HFF-Myc (cell line): ENCODE measurements at regions not wholly inside any gene's neighbourhood (a gene's known extent, or its start where the extent isn't known, plus 50 kb on each side); places are given as distances from the start of the nearest gene placed in this dataset.
"Not testable (repeated sequence)": the region's sequence is repeated elsewhere in the genome, so short reads cannot be mapped to it uniquely, and the experiment has no call there.

Source experiments
- DNase-seq: peaks from one replicate; pipeline ENCODE4 v3.0.0-alpha.2; 2011; ENCODE audit warnings: low read depth; ENCODE audit errors: extremely low read depth
- H3K4me3 ChIP-seq: replicated peaks from 2 replicates; pipeline ENCODE4 v1.5.1; 2011; ENCODE audit warnings: low read depth, mild to moderate bottlenecking, control low read depth, low read length
- TF ChIP-seq, protein P1 (sequence below): IDR thresholded peaks from 2 replicates; pipeline ENCODE4 v1.5.1; 2012; ENCODE audit warnings: mild to moderate bottlenecking, low read depth, low read length, control low read depth; ENCODE audit errors: missing control alignments

DNA sequence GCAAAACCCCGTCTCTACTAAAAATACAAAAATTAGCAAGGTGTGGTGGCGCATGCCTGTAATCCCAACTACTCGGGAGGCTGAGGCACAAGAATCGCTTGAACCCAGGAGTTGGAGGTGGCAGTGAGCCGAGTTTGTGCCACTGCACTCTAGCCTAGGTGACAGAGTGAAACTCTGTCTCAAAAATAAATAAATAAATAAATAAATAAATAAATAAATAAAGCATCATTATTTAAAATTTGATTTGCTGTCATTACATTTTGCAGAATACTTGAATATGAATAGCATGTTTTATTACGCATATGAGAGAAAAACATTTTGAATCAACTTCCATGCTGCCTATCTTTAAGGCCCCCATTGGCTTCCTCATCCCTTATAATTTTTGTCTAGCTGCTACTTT lies 53.4 kb upstream of the MED14 start:
- DNase-seq, H3K4me3 ChIP-seq: not testable (repeated sequence)

DNA sequence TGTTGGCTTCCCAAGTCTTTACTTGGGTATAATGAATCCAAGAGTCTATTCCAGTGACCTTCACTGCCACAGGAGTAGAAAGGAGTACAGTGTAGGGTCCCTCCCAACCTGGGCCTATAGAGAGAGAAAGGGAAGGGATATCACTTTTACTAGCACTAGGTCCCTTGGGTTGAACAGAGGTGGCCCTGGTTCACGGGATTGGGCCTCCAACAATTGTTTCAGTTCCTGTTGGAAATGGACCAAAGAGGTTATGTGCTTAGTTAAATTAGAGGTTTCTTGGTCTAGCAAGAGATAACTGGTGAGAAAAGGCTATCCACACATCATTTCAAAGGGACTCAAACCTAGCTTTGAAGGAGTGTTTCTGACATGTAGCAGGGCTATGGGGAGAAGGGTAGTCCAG lies 57.1 kb upstream of the MED14 start:
- H3K4me3 ChIP-seq = no peak overlapping the region
- TF ChIP-seq, protein P1, sequence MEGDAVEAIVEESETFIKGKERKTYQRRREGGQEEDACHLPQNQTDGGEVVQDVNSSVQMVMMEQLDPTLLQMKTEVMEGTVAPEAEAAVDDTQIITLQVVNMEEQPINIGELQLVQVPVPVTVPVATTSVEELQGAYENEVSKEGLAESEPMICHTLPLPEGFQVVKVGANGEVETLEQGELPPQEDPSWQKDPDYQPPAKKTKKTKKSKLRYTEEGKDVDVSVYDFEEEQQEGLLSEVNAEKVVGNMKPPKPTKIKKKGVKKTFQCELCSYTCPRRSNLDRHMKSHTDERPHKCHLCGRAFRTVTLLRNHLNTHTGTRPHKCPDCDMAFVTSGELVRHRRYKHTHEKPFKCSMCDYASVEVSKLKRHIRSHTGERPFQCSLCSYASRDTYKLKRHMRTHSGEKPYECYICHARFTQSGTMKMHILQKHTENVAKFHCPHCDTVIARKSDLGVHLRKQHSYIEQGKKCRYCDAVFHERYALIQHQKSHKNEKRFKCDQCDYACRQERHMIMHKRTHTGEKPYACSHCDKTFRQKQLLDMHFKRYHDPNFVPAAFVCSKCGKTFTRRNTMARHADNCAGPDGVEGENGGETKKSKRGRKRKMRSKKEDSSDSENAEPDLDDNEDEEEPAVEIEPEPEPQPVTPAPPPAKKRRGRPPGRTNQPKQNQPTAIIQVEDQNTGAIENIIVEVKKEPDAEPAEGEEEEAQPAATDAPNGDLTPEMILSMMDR = no peak
- no peak for DNase-seq

DNA sequence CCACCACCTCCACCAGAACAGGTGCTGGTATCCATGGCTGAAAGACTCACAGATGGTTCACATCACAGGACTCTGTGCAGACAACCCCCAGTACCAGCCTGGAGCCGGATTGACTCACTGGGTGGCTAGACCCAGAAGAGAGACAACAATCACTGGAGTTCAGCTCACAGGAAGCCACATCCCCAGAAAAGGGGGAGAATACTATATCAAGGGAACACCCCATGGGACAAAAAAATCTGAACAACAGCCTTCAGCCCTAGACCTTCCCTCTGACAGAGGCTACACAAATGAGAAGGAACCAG lies 59.4 kb upstream of the MED14 start:
- DNase-seq = not testable (repeated sequence)

DNA sequence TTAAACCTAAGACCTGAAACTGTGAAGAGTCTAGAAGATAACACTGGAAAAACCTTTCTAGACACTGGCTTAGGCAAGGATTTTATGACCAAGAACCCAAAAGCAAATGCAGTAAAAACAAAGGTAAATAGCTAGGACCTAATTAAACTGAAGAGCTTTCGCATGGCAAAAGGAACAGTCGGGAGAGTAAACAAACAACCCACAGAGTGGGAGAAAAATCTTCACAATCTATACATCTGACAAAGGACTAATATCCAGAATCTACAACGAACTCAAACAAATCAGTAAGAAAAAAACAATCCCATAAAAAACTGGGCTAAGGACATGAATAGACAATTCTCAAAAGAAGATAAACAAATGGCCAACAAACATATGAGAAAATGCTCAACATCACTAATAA lies 64.4 kb upstream of the MED14 start:
- H3K4me3 ChIP-seq, DNase-seq: not testable (repeated sequence)

More for the DNA sequence above, 59.4 kb upstream of the MED14 start:
- H3K4me3 ChIP-seq = not testable (repeated sequence)

DNA sequence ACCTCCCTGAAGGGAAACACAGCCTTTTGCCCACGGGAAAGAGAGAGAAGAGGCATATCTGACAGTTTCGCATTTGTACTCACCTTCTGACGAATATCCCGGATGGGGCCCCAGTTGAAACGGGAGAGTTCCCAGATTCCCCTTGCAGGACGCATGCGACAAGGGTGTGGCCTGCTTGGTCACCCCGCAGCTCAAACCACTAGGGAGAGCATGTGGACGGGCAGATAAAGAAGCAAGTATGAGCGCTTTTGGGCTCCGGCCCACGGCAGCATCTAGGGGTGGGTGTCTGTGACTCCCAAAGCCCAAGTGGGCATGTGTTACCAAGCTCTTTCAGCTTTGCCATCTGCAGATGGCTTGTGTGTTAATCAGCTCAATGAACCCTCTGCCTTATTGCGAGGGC lies 70.1 kb upstream of the MED14 start:
- DNase-seq = no peak
- TF ChIP-seq, protein P1 = no peak
- no peak overlapping the region for H3K4me3 ChIP-seq

DNA sequence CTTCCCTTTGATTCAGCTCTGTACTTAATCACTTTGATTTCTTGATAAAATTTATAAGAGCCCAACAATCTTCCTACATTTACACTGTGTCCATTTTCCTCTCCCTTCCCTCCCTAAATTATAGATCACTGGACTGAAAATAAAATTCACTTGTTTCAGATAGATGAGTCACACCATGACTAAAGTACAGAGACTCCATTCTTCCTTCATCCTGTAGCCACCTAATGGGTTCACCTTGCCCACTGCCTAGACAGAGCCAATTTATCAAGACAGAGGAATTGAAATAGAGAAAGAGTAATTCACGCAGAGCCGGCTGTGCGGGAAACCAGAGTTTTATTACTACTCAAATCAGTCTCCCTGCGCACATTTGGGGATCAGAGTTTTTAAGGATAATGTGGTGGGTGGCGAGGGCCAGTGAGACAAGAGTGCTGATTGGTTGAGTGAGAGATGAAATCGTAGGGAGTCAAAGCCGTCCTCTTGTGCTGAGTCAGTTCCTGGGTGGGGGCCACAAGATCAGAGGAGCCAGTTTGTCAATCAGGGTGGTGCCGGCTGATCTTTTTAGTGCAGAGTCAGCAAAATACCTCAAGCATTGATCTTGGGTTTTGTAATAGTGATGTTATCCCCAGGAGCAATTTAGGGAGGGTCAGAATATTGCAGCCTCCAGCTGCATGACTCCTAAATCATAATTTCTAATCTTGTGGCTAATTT lies 71.3 kb upstream of the MED14 start:
- TF ChIP-seq, protein P1 = no peak
- no peak for DNase-seq
- H3K4me3 ChIP-seq = no peak overlapping the region

DNA sequence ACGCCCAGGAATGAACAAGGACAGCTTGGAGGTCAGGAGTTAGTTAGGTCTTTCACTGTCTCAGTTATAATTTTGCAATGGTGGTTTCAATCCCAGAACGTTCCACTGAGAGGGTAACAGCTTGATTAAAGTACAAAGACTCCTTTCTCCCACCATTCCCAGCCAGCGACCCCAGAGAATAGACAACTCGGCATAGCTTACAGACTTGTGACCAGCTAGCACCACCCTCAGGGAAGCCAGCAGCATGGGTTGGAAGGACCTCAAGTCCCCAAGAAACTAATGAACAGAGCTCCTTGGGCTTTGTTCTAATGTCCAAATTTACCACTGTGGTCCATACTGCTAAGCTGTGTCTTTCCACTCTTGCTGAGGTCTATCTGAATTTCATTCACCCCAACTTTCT lies 72.0 kb upstream of the MED14 start:
- no peak overlapping the region for H3K4me3 ChIP-seq
- DNase-seq = no peak
- TF ChIP-seq, protein P1 = no peak

DNA sequence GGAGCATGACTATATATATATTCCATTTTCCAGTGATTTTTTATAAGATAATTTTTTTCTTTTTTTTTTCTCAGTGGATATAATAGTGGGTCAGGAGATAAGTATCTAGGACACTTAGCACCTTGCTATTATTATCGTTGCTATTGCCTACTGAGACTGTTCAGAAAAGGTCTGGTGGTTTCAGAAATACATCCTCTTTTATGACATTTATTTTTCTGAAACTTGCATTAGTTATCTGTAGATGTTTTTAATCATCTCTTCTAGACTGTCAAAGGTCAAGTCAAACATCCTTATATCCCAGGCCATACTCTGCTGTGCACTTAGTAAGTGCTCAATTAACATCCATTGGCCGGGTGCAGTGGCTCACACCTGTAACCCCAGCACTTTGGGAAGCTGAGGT lies 72.9 kb upstream of the MED14 start:
- TF ChIP-seq, protein P1 = no peak
- DNase-seq = no peak
- H3K4me3 ChIP-seq = no peak overlapping the region
